GM12875 (cell line): ENCODE measurements at regions not wholly inside any gene's neighbourhood (a gene's known extent, or its start where the extent isn't known, plus 50 kb on each side); places are given as distances from the start of the nearest gene placed in this dataset.

Source experiments
- H3K4me3 ChIP-seq: one replicate; pipeline ENCODE4 v1.5.1; 2011; ENCODE audit warnings: low read depth, low read length, control low read depth
- CTCF ChIP-seq: IDR thresholded peaks from 2 replicates; pipeline ENCODE4 v1.5.1; 2011; ENCODE audit warnings: low read depth, mild to moderate bottlenecking, control low read depth, inconsistent platforms, low read length, moderate library complexity, borderline replicate concordance; ENCODE audit not compliant: insufficient read depth

- TF ChIP-seq CTCF, result no peak
- no peak overlapping the region for H3K4me3 ChIP-seq
These were observed 334.0 kb downstream of the SOCS6 start for GRCh38 chr18:70622622-70623419.

- TF ChIP-seq CTCF, result no peak
- H3K4me3 ChIP-seq, result no peak overlapping the region
These were observed 332.9 kb downstream of the SOCS6 start for GRCh38 chr18:70621710-70622109.

GRCh38 chr18:70620837-70621612, 332.2 kb downstream of the SOCS6 start:
- no peak overlapping the region for H3K4me3 ChIP-seq
- no peak for TF ChIP-seq CTCF

- H3K4me3 ChIP-seq, result no peak overlapping the region
- TF ChIP-seq CTCF, result no peak
These were observed 328.3 kb downstream of the SOCS6 start for GRCh38 chr18:70617020-70617763.

- no peak overlapping the region for H3K4me3 ChIP-seq
- no peak for TF ChIP-seq CTCF
These were observed 311.5 kb downstream of the SOCS6 start for GRCh38 chr18:70600225-70600925.

- no peak overlapping the region for H3K4me3 ChIP-seq
- TF ChIP-seq CTCF, result no peak
These were observed 309.6 kb downstream of the SOCS6 start for GRCh38 chr18:70598406-70598805.
